SU-DHL-6 (cell line): ENCODE measurements at regions not wholly inside any gene's neighbourhood (a gene's known extent, or its start where the extent isn't known, plus 50 kb on each side); places are given as distances from the start of the nearest gene placed in this dataset.

Source experiments
- H2AFZ ChIP-seq: fragments of 200-600 bp; sonication (generic); 2 replicates; pipeline ENCODE4 v1.6.1; 2014; ENCODE audit warnings: low read depth, mild to moderate bottlenecking, moderate library complexity, mixed read lengths, antibody characterized with exemption, low read length; ENCODE audit not compliant: severe bottlenecking
- H3F3A ChIP-seq: fragments of 200-600 bp; shearing (Covaris generic); 2 replicates; pipeline ENCODE4 v1.6.0; 2016; ENCODE audit warnings: antibody characterized with exemption, mild to moderate bottlenecking; ENCODE audit not compliant: insufficient read depth
- H3K27ac ChIP-seq: fragments of 200-600 bp; sonication (generic); 2 replicates; pipeline ENCODE4 v1.5.1; 2016; ENCODE audit warnings: low read depth, mild to moderate bottlenecking, low read length, moderate library complexity, mixed read lengths
- H3K27me3 ChIP-seq: fragments of 200-600 bp; sonication (generic), shearing (Covaris generic); 2 replicates; pipeline ENCODE4 v1.6.0; 2014; ENCODE audit warnings: mild to moderate bottlenecking, low read length
- H3K36me3 ChIP-seq: fragments of 200-600 bp; sonication (generic); 2 replicates; pipeline ENCODE4 v1.6.1; 2014; ENCODE audit warnings: mild to moderate bottlenecking, low read length, mixed read lengths
- H3K4me2 ChIP-seq: fragments of 300-600, 200-600 bp; shearing (Covaris generic), sonication (generic); 2 replicates; pipeline ENCODE4 v1.6.0; 2014; ENCODE audit warnings: low read length, low read depth, mild to moderate bottlenecking; ENCODE audit not compliant: poor library complexity, severe bottlenecking
- H3K4me3 ChIP-seq: fragments of 200-600 bp; sonication (generic); 2 replicates; pipeline ENCODE4 v1.5.1; 2014; ENCODE audit warnings: antibody characterized with exemption, low read length, mild to moderate bottlenecking, mixed read lengths; ENCODE audit not compliant: insufficient read depth, poor library complexity, severe bottlenecking
- H3K79me2 ChIP-seq: fragments of 200-600 bp; sonication (generic); 2 replicates; pipeline ENCODE4 v1.6.1; 2014; ENCODE audit warnings: mild to moderate bottlenecking, low read length, moderate library complexity; ENCODE audit not compliant: insufficient read depth
- H3K9ac ChIP-seq: fragments of 200-600 bp; sonication (generic); 2 replicates; pipeline ENCODE4 v1.7.0; 2014; ENCODE audit warnings: mild to moderate bottlenecking, low read length
- H3K9me2 ChIP-seq: fragments of 200-600 bp; sonication (generic); replicated peaks from 2 replicates; pipeline ENCODE4 v1.6.1; 2014; ENCODE audit warnings: low read length; ENCODE audit not compliant: insufficient read depth
- H3K9me3 ChIP-seq: fragments of 200-600 bp; sonication (generic); 2 replicates; pipeline ENCODE4 v1.6.1; 2014; ENCODE audit warnings: low read length, mixed read lengths; ENCODE audit not compliant: insufficient read depth
- H4K20me1 ChIP-seq: fragments of 200-600 bp; sonication (generic); 2 replicates; pipeline ENCODE4 v1.6.1; 2014; ENCODE audit warnings: low read depth, mild to moderate bottlenecking, antibody characterized with exemption, low read length, moderate library complexity, mixed read lengths
- EZH2phosphoT487 ChIP-seq: fragments of 200-600 bp; sonication (generic), shearing (Covaris generic); conservative IDR thresholded peaks from 2 replicates; pipeline ENCODE4 v1.6.1; 2018; ENCODE audit warnings: mild to moderate bottlenecking, antibody characterized with exemption, low read length, moderate library complexity, mixed read lengths
- TF ChIP-seq, protein P1 (sequence below): fragments of 200-600 bp; sonication (generic); IDR thresholded peaks from one replicate; pipeline ENCODE4 v1.5.1; 2017; ENCODE audit warnings: antibody characterized with exemption, mild to moderate bottlenecking, low read length, moderate library complexity; ENCODE audit not compliant: insufficient read depth, poor library complexity, severe bottlenecking

DNA sequence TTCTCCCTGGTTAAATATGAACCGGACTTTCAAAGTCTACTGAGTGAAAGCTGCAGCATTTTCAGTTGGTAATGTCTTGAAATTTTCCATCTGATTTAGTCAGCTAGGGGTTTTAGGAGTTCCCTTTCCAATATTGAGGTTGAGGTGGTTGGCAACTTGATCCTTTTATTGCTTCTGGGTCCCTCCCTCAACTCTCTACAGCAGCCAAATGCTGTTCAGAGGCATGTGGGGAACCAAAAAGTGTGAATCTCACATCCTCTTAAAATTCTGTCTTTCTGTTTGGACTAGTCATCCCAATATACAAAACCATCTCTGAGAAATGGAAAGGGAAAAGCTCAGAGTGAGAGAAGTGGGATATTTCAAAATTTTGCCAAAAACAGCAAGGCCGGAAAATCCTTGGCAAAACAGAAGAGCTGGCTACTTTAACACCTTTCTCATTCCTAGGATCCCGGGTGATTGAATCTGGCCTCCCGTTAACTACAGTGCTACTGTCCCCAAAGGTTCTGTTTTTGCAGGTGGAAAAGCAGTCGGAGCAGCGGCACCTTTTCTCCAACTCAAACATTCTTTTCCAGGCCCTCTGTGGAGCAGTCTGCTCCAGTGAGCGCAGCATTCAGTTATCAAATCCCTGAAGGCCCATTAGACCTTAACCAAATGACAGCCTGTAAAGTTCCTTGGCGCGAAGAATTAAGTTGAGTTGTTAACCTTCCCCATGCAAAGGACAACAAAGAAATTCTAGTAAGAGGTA lies 345.9 kb upstream of the NUDT12 start:
- Histone ChIP-seq H3F3A (no peaks in the 10 kb centered on the region), H3K36me3 (no peaks in the 10 kb centered on the region), H3K9me3 (no peaks in the 10 kb centered on the region), H3K9me2 (no peaks in the 10 kb centered on the region), H3K9ac (no peak overlapping the region), H3K27me3 (no peaks in the 10 kb centered on the region), H3K4me2 (no peak overlapping the region), H4K20me1 (no peaks in the 10 kb centered on the region), H2AFZ (no peak overlapping the region), H3K4me3 (no peak overlapping the region), H3K27ac (no peak overlapping the region), H3K79me2 (no peaks in the 10 kb centered on the region)
- TF ChIP-seq EZH2phosphoT487, result no peak
- TF ChIP-seq, protein P1, sequence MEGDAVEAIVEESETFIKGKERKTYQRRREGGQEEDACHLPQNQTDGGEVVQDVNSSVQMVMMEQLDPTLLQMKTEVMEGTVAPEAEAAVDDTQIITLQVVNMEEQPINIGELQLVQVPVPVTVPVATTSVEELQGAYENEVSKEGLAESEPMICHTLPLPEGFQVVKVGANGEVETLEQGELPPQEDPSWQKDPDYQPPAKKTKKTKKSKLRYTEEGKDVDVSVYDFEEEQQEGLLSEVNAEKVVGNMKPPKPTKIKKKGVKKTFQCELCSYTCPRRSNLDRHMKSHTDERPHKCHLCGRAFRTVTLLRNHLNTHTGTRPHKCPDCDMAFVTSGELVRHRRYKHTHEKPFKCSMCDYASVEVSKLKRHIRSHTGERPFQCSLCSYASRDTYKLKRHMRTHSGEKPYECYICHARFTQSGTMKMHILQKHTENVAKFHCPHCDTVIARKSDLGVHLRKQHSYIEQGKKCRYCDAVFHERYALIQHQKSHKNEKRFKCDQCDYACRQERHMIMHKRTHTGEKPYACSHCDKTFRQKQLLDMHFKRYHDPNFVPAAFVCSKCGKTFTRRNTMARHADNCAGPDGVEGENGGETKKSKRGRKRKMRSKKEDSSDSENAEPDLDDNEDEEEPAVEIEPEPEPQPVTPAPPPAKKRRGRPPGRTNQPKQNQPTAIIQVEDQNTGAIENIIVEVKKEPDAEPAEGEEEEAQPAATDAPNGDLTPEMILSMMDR, result no peak

DNA sequence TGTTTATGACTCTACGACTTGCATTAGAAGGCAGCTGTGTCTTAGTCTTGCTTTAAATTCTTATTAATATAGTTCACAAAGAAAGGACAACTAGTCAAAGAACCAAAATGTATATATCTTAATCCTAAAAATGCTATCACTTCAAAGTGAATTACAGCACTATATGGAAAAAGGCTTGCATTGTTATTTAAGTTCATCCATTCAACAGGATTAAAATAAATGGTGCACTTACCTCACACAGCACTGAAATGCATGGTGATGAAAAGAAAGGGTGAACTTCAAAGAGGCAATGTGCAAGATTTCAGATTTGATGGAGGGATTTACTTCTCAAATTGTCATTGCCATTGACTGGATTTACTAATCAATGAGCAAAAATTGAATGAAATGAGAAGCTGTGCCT lies 344.4 kb upstream of the NUDT12 start:
- Histone ChIP-seq H3K27ac (no peak overlapping the region), H3K9ac (no peak overlapping the region), H3K36me3 (no peaks in the 10 kb centered on the region), H3K27me3 (no peaks in the 10 kb centered on the region), H2AFZ (no peak overlapping the region), H3K4me3 (no peak overlapping the region), H3K9me3 (no peaks in the 10 kb centered on the region), H4K20me1 (no peaks in the 10 kb centered on the region), H3K79me2 (no peaks in the 10 kb centered on the region), H3K4me2 (no peak overlapping the region), H3F3A (no peaks in the 10 kb centered on the region), H3K9me2 (no peaks in the 10 kb centered on the region)
- TF ChIP-seq, protein P1, result no peak
- no peak for TF ChIP-seq EZH2phosphoT487

DNA sequence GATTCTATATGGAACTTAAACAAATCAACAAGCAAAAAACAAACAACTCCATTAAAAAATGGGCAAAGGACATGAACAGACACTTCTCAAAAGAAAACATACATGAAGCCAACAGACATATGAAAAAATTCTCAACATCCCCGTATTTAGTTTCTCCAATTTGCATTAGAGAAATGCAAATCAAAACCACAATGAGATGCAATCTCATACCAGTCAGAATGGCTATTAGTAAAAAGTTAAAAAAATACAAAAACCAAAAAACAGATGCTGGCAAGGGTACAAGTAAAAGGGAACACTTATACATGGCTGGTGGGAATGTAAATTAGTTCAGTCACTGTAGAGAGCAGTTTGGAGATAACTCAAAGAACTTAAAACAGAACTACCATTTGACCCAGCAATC lies 342.1 kb upstream of the NUDT12 start:
- Histone ChIP-seq H3K79me2 (no peaks in the 10 kb centered on the region), H4K20me1 (no peaks in the 10 kb centered on the region), H3K4me3 (no peak overlapping the region), H3K9me3 (no peaks in the 10 kb centered on the region), H3K36me3 (no peaks in the 10 kb centered on the region), H3K4me2 (no peak overlapping the region), H3K27me3 (no peaks in the 10 kb centered on the region), H3K27ac (no peak overlapping the region), H3K9me2 (no peaks in the 10 kb centered on the region), H3K9ac (no peak overlapping the region), H2AFZ (no peak overlapping the region), H3F3A (no peaks in the 10 kb centered on the region)
- TF ChIP-seq, protein P1, result no peak
- TF ChIP-seq EZH2phosphoT487, result no peak
